ENCODE measurements at regions not wholly inside any gene's neighbourhood (a gene's known extent, or its start where the extent isn't known, plus 50 kb on each side); places are given as distances from the start of the nearest gene placed in this dataset.

GRCh38 chr10:121312587-121312986 lies 285.7 kb downstream of the FGFR2 start:
- H3K4me3 ChIP-seq (ENCODE audit: low read depth, low read length): no peak overlapping the region
- TF ChIP-seq CTCF (IDR thresholded peaks at IDR 0.05; ENCODE audit: borderline replicate concordance, insufficient read depth, low read depth, low read length): no peak

GRCh38 chr10:121313119-121313875 lies 284.9 kb downstream of the FGFR2 start:
- H3K4me3 ChIP-seq (ENCODE audit: low read depth, low read length): no peak overlapping the region
- no peak for TF ChIP-seq CTCF (IDR thresholded peaks at IDR 0.05; ENCODE audit: borderline replicate concordance, insufficient read depth, low read depth, low read length)

GRCh38 chr10:121316432-121316831 lies 281.8 kb downstream of the FGFR2 start:
- H3K4me3 ChIP-seq (ENCODE audit: low read depth, low read length): no peak overlapping the region
- no peak for TF ChIP-seq CTCF (IDR thresholded peaks at IDR 0.05; ENCODE audit: borderline replicate concordance, insufficient read depth, low read depth, low read length)

GRCh38 chr10:121317374-121317773 lies 280.9 kb downstream of the FGFR2 start:
- no peak overlapping the region for H3K4me3 ChIP-seq (ENCODE audit: low read depth, low read length)
- TF ChIP-seq CTCF (IDR thresholded peaks at IDR 0.05; ENCODE audit: borderline replicate concordance, insufficient read depth, low read depth, low read length): no peak

- no peak for TF ChIP-seq CTCF (IDR thresholded peaks at IDR 0.05; ENCODE audit: borderline replicate concordance, insufficient read depth, low read depth, low read length)
- no peak overlapping the region for H3K4me3 ChIP-seq (ENCODE audit: low read depth, low read length)
Observed at GRCh38 chr10:121322046-121322445, 276.2 kb downstream of the FGFR2 start.

GRCh38 chr10:121322776-121323175 lies 275.5 kb downstream of the FGFR2 start:
- no peak for TF ChIP-seq CTCF (IDR thresholded peaks at IDR 0.05; ENCODE audit: borderline replicate concordance, insufficient read depth, low read depth, low read length)
- no peak overlapping the region for H3K4me3 ChIP-seq (ENCODE audit: low read depth, low read length)

- no peak for TF ChIP-seq CTCF (IDR thresholded peaks at IDR 0.05; ENCODE audit: borderline replicate concordance, insufficient read depth, low read depth, low read length)
- H3K4me3 ChIP-seq (ENCODE audit: low read depth, low read length): no peak overlapping the region
Observed at GRCh38 chr10:121323443-121323842, 274.8 kb downstream of the FGFR2 start.
